ENCODE measurements at regions not wholly inside any gene's neighbourhood (a gene's known extent, or its start where the extent isn't known, plus 50 kb on each side); places are given as distances from the start of the nearest gene placed in this dataset.

GRCh38 chr9:109990541-109990940 lies 210.5 kb downstream of the PALM2AKAP2 start:
- Histone ChIP-seq H3K9me3 (ENCODE audit: low read depth) (no peaks in the 10 kb centered on the region), H2AFZ (replicated peaks) (no peak overlapping the region), H3K36me3 (no peaks in the 10 kb centered on the region), H3F3A (ENCODE audit: low read depth) (no peaks in the 10 kb centered on the region), H3K4me2 (no peak overlapping the region), H4K20me1 (ENCODE audit: low read depth) (no peaks in the 10 kb centered on the region), H3K4me3 (no peak overlapping the region), H3K79me2 (ENCODE audit: low read depth) (no peaks in the 10 kb centered on the region), H3K27me3 (no peaks in the 10 kb centered on the region), H3K9ac (no peak overlapping the region), H3K27ac (no peak overlapping the region), H3K4me1 (no peaks in the 10 kb centered on the region)
- no peak for TF ChIP-seq CTCF (IDR thresholded peaks at IDR 0.05)
- no peak for TF ChIP-seq EZH2phosphoT487 (IDR thresholded peaks at IDR 0.05)
- no peak for TF ChIP-seq EZH2 (IDR thresholded peaks at IDR 0.05)
- H3K9me3 Mint-ChIP-seq = peaks cover 20% of the 10 kb centered on the region
- H3K4me1 Mint-ChIP-seq = peaks cover 2% of the 10 kb centered on the region
- H3K27me3 Mint-ChIP-seq (ENCODE audit: insufficient read depth, low read depth) = peaks cover 5% of the 10 kb centered on the region
- no peak overlapping the region for H3K27ac Mint-ChIP-seq
- peaks cover 7% of the 10 kb centered on the region for H3K36me3 Mint-ChIP-seq
- no peak for DNase-seq (ENCODE audit: low spot score)
- no peak overlapping the region for H3K4me3 Mint-ChIP-seq

- DNase-seq (ENCODE audit: low spot score) = no peak
- Histone ChIP-seq H3K4me2 (no peak overlapping the region), H3F3A (ENCODE audit: low read depth) (no peaks in the 10 kb centered on the region), H3K9me3 (ENCODE audit: low read depth) (no peaks in the 10 kb centered on the region), H3K9ac (no peak overlapping the region), H3K36me3 (no peaks in the 10 kb centered on the region), H4K20me1 (ENCODE audit: low read depth) (no peaks in the 10 kb centered on the region), H3K4me3 (no peak overlapping the region), H3K27ac (no peak overlapping the region), H2AFZ (replicated peaks) (no peak overlapping the region), H3K4me1 (peaks cover 1% of the 10 kb centered on the region), H3K79me2 (ENCODE audit: low read depth) (no peaks in the 10 kb centered on the region), H3K27me3 (no peaks in the 10 kb centered on the region)
- peaks cover 8% of the 10 kb centered on the region for H3K4me1 Mint-ChIP-seq
- H3K36me3 Mint-ChIP-seq = peaks cover 8% of the 10 kb centered on the region
- H3K4me3 Mint-ChIP-seq = no peak overlapping the region
- peaks cover 5% of the 10 kb centered on the region for H3K27me3 Mint-ChIP-seq (ENCODE audit: insufficient read depth, low read depth)
- TF ChIP-seq EZH2 (IDR thresholded peaks at IDR 0.05) (no peak), CTCF (IDR thresholded peaks at IDR 0.05) (no peak), EZH2phosphoT487 (IDR thresholded peaks at IDR 0.05) (no peak)
- H3K27ac Mint-ChIP-seq = no peak overlapping the region
- peaks cover 22% of the 10 kb centered on the region for H3K9me3 Mint-ChIP-seq
These were observed 212.3 kb downstream of the PALM2AKAP2 start for GRCh38 chr9:109992293-109992692.

- Mint-ChIP-seq H3K4me3 (no peak overlapping the region), H3K4me1 (peaks cover 16% of the 10 kb centered on the region), H3K9me3 (peaks cover 16% of the 10 kb centered on the region), H3K27ac (no peak overlapping the region), H3K27me3 (ENCODE audit: insufficient read depth, low read depth) (peaks cover 5% of the 10 kb centered on the region), H3K36me3 (peaks cover 8% of the 10 kb centered on the region)
- Histone ChIP-seq H3K9me3 (ENCODE audit: low read depth) (no peaks in the 10 kb centered on the region), H3K4me3 (no peak overlapping the region), H2AFZ (replicated peaks) (no peak overlapping the region), H3K79me2 (ENCODE audit: low read depth) (no peaks in the 10 kb centered on the region), H4K20me1 (ENCODE audit: low read depth) (no peaks in the 10 kb centered on the region), H3F3A (ENCODE audit: low read depth) (peaks cover 9% of the 10 kb centered on the region), H3K27me3 (no peaks in the 10 kb centered on the region), H3K27ac (no peak overlapping the region), H3K4me1 (peaks cover 12% of the 10 kb centered on the region), H3K4me2 (no peak overlapping the region), H3K36me3 (no peaks in the 10 kb centered on the region), H3K9ac (no peak overlapping the region)
- no peak for DNase-seq (ENCODE audit: low spot score)
- TF ChIP-seq CTCF (IDR thresholded peaks at IDR 0.05) (no peak), EZH2 (IDR thresholded peaks at IDR 0.05) (no peak), EZH2phosphoT487 (IDR thresholded peaks at IDR 0.05) (no peak)
These were observed 213.4 kb downstream of the PALM2AKAP2 start for GRCh38 chr9:109993250-109993978.
